H9 (cell line): ENCODE measurements at regions not wholly inside any gene's neighbourhood (a gene's known extent, or its start where the extent isn't known, plus 50 kb on each side); places are given as distances from the start of the nearest gene placed in this dataset.

Experiments used
- DNase-seq: peaks from one replicate; pipeline ENCODE4 v3.0.0-alpha.2; 2017
- H2AFZ ChIP-seq: one replicate; pipeline ENCODE4 v1.6.1; 2013; ENCODE audit warnings: mild to moderate bottlenecking, low read length, control low read depth, moderate library complexity
- H2AK5ac ChIP-seq: 2 replicates; pipeline ENCODE4 v1.6.1; 2013; ENCODE audit warnings: low read length, control low read depth, mixed read lengths; ENCODE audit not compliant: insufficient read length
- H2BK120ac ChIP-seq: one replicate; pipeline ENCODE4 v1.6.1; 2013; ENCODE audit warnings: low read depth, mild to moderate bottlenecking, low read length, control low read depth, inconsistent platforms; ENCODE audit not compliant: poor library complexity, severe bottlenecking
- H2BK12ac ChIP-seq: 2 replicates; pipeline ENCODE4 v1.6.1; 2013; ENCODE audit warnings: low read length, control low read depth, mixed read lengths, low read depth; ENCODE audit not compliant: insufficient read length
- H2BK15ac ChIP-seq: 2 replicates; pipeline ENCODE4 v1.6.1; 2013; ENCODE audit warnings: low read depth, low read length, control low read depth
- H2BK20ac ChIP-seq: one replicate; pipeline ENCODE4 v1.6.1; 2013; ENCODE audit warnings: low read depth, mild to moderate bottlenecking, low read length, control low read depth, inconsistent platforms; ENCODE audit not compliant: poor library complexity, severe bottlenecking
- H2BK5ac ChIP-seq: 2 replicates; pipeline ENCODE4 v1.6.1; 2013; ENCODE audit warnings: low read length, control low read depth, mixed read lengths; ENCODE audit not compliant: insufficient read length
- H3K14ac ChIP-seq: 2 replicates; pipeline ENCODE4 v1.6.1; 2013; ENCODE audit warnings: low read length, control low read depth; ENCODE audit not compliant: insufficient read depth
- H3K18ac ChIP-seq: 2 replicates; pipeline ENCODE4 v1.6.1; 2013; ENCODE audit warnings: low read depth, mild to moderate bottlenecking, mixed read lengths, low read length, control low read depth; ENCODE audit not compliant: insufficient read length
- H3K23ac ChIP-seq: 2 replicates; pipeline ENCODE4 v1.6.1; 2013; ENCODE audit warnings: low read length, control low read depth, mixed read lengths, low read depth; ENCODE audit not compliant: insufficient read length
- H3K23me2 ChIP-seq: 2 replicates; pipeline ENCODE4 v1.6.1; 2013; ENCODE audit warnings: low read depth, mild to moderate bottlenecking, mixed read lengths, low read length, control low read depth; ENCODE audit not compliant: insufficient read length, poor library complexity, severe bottlenecking
- H3K27ac ChIP-seq: 2 replicates; pipeline ENCODE4 v1.5.1; 2013; ENCODE audit warnings: low read length, control low read depth, mixed read lengths, low read depth; ENCODE audit not compliant: insufficient read length
- H3K27me3 ChIP-seq: 2 replicates; pipeline ENCODE4 v1.6.1; 2013; ENCODE audit warnings: low read length, control low read depth, inconsistent platforms; ENCODE audit not compliant: insufficient read depth
- H3K4ac ChIP-seq: 2 replicates; pipeline ENCODE4 v1.6.1; 2013; ENCODE audit warnings: low read depth, mild to moderate bottlenecking, control low read depth, inconsistent platforms, low read length, moderate library complexity
- H3K4me1 ChIP-seq: 2 replicates; pipeline ENCODE4 v1.6.1; 2013; ENCODE audit warnings: low read length, control low read depth, inconsistent platforms; ENCODE audit not compliant: insufficient read depth
- H3K4me2 ChIP-seq: 2 replicates; pipeline ENCODE4 v1.6.1; 2013; ENCODE audit warnings: low read length, control low read depth, mixed read lengths; ENCODE audit not compliant: insufficient read length, insufficient read depth
- H3K56ac ChIP-seq: 2 replicates; pipeline ENCODE4 v1.6.1; 2013; ENCODE audit warnings: low read depth, mild to moderate bottlenecking, mixed read lengths, low read length, control low read depth; ENCODE audit not compliant: insufficient read length
- H3K79me1 ChIP-seq: 2 replicates; pipeline ENCODE4 v1.6.1; 2013; ENCODE audit warnings: low read depth, mild to moderate bottlenecking, moderate library complexity, low read length, control low read depth, inconsistent platforms; ENCODE audit not compliant: insufficient read depth, poor library complexity, severe bottlenecking
- H3K79me2 ChIP-seq: 2 replicates; pipeline ENCODE4 v1.6.1; 2013; ENCODE audit warnings: low read length, control low read depth, inconsistent platforms; ENCODE audit not compliant: insufficient read depth
- H3K9ac ChIP-seq: 2 replicates; pipeline ENCODE4 v1.6.1; 2013; ENCODE audit warnings: low read length, control low read depth, mixed read lengths; ENCODE audit not compliant: insufficient read length; ENCODE audit errors: extremely low read depth
- H3K9me3 ChIP-seq: one replicate; pipeline ENCODE4 v1.6.1; 2013; ENCODE audit warnings: low read depth, low read length, inconsistent platforms; ENCODE audit not compliant: control insufficient read depth
- H3T11ph ChIP-seq: one replicate; pipeline ENCODE4 v1.6.1; 2013; ENCODE audit warnings: mild to moderate bottlenecking, low read length, control low read depth, inconsistent platforms
- H4K20me1 ChIP-seq: one replicate; pipeline ENCODE4 v1.6.1; 2013; ENCODE audit not compliant: control insufficient read depth, insufficient read length, insufficient read depth
- H4K5ac ChIP-seq: 2 replicates; pipeline ENCODE4 v1.6.1; 2013; ENCODE audit warnings: low read depth, mild to moderate bottlenecking, mixed read lengths, low read length, control low read depth; ENCODE audit not compliant: insufficient read length
- H4K8ac ChIP-seq: replicated peaks from 2 replicates; pipeline ENCODE4 v1.6.1; 2013; ENCODE audit warnings: low read length, control low read depth, mixed read lengths, low read depth; ENCODE audit not compliant: insufficient read length
- H4K91ac ChIP-seq: 2 replicates; pipeline ENCODE4 v1.6.1; 2013; ENCODE audit warnings: low read depth, mild to moderate bottlenecking, moderate library complexity, mixed read lengths, low read length, control low read depth; ENCODE audit not compliant: insufficient read length
- H3K27ac Mint-ChIP-seq, 3 experiments: 2 replicates in 2 of 3; 3 replicates in 1 of 3; pipeline ENCODE4 v1.8.0; 2020 to 2021; ENCODE audit warnings: mixed read lengths in 3 of 3, mild to moderate bottlenecking in 1 of 3, moderate library complexity in 1 of 3
- H3K27me3 Mint-ChIP-seq: 2 replicates; pipeline ENCODE4 v1.8.0; 2021; ENCODE audit warnings: low read depth, mild to moderate bottlenecking, moderate library complexity, mixed read lengths
- H3K36me3 Mint-ChIP-seq, 3 experiments: 2 replicates in 2 of 3; 3 replicates in 1 of 3; pipeline ENCODE4 v1.8.0; 2020 to 2021; ENCODE audit warnings: low read depth in 3 of 3, mixed read lengths in 3 of 3; ENCODE audit not compliant: insufficient read depth in 1 of 3
- H3K4me1 Mint-ChIP-seq, 2 experiments: 2 replicates each; pipeline ENCODE4 v1.8.0; 2020; ENCODE audit warnings: mixed read lengths in 2 of 2
- H3K4me3 Mint-ChIP-seq, 2 experiments: 2 replicates in 1 of 2; 3 replicates in 1 of 2; pipeline ENCODE4 v1.8.0; 2020 to 2021; ENCODE audit warnings: mild to moderate bottlenecking in 2 of 2, mixed read lengths in 2 of 2, moderate library complexity in 1 of 2
- H3K9me3 Mint-ChIP-seq, 2 experiments: 2 replicates in 1 of 2; 3 replicates in 1 of 2; pipeline ENCODE4 v1.8.0; 2020; ENCODE audit warnings: mild to moderate bottlenecking in 2 of 2, mixed read lengths in 2 of 2, moderate library complexity in 1 of 2
- TF ChIP-seq, protein P1 (sequence below): fragments of 200-600 bp; sonication (generic); conservative IDR thresholded peaks from 3 replicates; pipeline ENCODE4 v1.8.0; 2021; ENCODE audit warnings: antibody characterized with exemption, mild to moderate bottlenecking

- Histone ChIP-seq H3K4ac (no peak overlapping the region), H2BK15ac (no peak overlapping the region), H3K79me1 (no peaks in the 10 kb centered on the region), H2AK5ac (no peak overlapping the region), H4K5ac (no peak overlapping the region), H4K20me1 (no peaks in the 10 kb centered on the region), H4K8ac (no peak overlapping the region), H3K4me1 (no peaks in the 10 kb centered on the region; the same call in 1 of the 2 replicates), H3K9ac (no peak overlapping the region), H3K56ac (no peak overlapping the region), H2AFZ (no peak overlapping the region), H3K23ac (no peak overlapping the region), H3K4me2 (no peak overlapping the region), H2BK120ac (no peak overlapping the region), H3K9me3 (peaks cover 38% of the 10 kb centered on the region), H2BK5ac (no peak overlapping the region), H3K23me2 (no peaks in the 10 kb centered on the region), H3K27me3 (no peaks in the 10 kb centered on the region), H3K18ac (no peak overlapping the region), H4K91ac (no peak overlapping the region), H2BK20ac (no peak overlapping the region), H3K79me2 (no peaks in the 10 kb centered on the region), H3T11ph (no peak overlapping the region), H3K27ac (no peak overlapping the region), H2BK12ac (no peak overlapping the region), H3K14ac (no peak overlapping the region)
- no peak overlapping the region for H3K27ac Mint-ChIP-seq
- no peak overlapping the region for H3K4me3 Mint-ChIP-seq
- H3K36me3 Mint-ChIP-seq = peaks cover 5 to 10% (median 7%) of the 10 kb centered on the region in 3 experiments; a peak in 5 of 7 replicates
- no peak for DNase-seq
- H3K4me1 Mint-ChIP-seq = peaks cover 3 to 4% of the 10 kb centered on the region in 2 experiments
- H3K9me3 Mint-ChIP-seq = peaks cover 70 to 74% of the 10 kb centered on the region in 2 experiments
- H3K27me3 Mint-ChIP-seq = peaks cover 9% of the 10 kb centered on the region
- TF ChIP-seq, protein P1, sequence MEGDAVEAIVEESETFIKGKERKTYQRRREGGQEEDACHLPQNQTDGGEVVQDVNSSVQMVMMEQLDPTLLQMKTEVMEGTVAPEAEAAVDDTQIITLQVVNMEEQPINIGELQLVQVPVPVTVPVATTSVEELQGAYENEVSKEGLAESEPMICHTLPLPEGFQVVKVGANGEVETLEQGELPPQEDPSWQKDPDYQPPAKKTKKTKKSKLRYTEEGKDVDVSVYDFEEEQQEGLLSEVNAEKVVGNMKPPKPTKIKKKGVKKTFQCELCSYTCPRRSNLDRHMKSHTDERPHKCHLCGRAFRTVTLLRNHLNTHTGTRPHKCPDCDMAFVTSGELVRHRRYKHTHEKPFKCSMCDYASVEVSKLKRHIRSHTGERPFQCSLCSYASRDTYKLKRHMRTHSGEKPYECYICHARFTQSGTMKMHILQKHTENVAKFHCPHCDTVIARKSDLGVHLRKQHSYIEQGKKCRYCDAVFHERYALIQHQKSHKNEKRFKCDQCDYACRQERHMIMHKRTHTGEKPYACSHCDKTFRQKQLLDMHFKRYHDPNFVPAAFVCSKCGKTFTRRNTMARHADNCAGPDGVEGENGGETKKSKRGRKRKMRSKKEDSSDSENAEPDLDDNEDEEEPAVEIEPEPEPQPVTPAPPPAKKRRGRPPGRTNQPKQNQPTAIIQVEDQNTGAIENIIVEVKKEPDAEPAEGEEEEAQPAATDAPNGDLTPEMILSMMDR = no peak
These were observed 57.9 kb upstream of the PDHA1 start for GRCh38 chrX:19285857-19286256.
